Smooth muscle cell of the brain vasculature (primary cell): ENCODE measurements at regions not wholly inside any gene's neighbourhood (a gene's known extent, or its start where the extent isn't known, plus 50 kb on each side); places are given as distances from the start of the nearest gene placed in this dataset.

ENCODE experiments used
- DNase-seq: peaks from one replicate; pipeline ENCODE4 v3.0.0-alpha.2; 2012; ENCODE audit warnings: low read depth, low spot score

DNA sequence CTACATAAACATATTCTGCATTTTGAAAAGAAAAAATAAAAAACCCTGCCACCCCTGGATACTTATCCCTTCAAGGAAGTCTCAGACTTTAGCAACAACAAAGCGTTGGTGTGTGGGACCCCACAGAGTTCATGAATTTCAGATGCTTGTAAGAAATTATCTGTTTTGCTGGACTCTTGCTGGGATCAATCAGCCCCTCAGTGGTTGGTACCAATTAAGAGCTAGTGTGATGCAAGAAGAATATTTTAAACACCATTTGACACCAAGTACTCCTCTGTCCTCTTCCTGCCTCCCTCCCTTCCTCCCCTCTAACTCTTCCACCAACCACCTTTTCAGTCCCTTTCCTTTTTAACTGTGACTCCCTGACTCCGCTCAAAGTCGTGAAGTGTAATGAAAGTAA, 51.5 kb downstream of the SST start:
- no peak for DNase-seq

DNA sequence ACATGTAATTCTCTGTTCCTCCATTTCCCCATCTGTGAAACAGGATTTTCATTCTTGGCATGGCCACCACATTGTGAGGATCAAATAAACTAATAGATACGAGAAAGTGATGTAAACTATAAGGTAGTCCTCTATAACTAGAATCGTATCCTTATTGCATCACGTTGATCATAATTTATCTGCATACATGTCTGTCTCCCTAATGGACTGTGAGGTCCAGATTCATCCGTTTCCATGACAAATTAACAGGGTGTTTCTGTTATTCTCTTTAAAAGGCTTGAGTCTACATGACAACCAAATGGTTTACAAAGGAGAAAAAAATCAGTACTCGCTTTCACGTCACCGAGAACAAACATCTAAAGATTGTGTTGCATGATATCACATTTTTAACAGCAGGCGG, 53.0 kb downstream of the SST start:
- no peak for DNase-seq

DNA sequence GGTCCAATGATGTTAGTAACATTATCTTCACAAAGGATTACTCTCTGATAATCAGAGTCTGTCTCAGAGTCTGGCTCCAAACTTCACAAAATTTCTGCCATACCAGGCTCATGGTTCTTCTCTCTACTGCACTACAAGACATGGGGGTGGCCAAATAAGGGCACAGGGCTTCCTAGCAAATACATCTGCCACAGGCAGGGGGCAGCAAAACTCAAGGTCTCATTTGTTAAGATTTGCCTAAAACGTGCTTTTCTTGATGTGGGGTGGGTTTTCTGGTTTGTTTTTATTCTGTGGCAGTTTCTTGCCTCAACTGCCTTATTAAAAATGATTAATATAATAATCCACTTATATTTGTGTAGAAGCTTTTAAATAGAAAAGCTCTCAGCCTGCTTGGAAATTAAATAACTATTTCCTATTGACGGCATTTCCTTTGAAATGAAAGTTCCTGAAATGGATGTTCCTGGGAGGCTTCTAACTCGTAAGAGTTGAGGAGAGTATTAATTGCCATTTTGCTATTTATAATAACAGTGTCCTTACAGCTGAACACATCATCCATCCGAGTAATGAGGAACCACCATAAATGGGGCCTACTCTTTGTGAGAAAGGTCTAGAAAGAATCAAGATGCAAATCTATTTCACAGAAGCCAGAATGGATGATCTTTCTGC, 53.8 kb downstream of the SST start:
- DNase-seq: peak; percentile 12

DNA sequence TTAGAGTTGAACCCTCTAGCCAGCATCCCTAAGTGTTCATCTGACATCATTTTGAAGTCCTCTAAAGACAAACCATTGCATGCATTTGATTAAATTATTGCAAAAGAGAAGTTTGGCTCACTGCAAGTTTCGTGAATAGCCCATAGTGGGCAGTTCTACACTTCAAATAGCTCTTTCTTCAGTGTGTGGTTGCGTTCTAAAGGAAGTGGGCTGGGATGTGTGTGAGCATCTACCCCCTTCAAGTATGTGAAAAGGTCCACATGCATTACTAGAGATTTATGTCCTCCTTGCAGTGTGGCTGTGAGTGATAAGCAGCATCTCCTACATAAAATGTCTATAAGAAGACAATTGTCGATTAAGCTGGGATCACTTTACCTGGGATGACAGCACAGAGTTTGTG, 54.6 kb downstream of the SST start:
- no peak for DNase-seq

DNA sequence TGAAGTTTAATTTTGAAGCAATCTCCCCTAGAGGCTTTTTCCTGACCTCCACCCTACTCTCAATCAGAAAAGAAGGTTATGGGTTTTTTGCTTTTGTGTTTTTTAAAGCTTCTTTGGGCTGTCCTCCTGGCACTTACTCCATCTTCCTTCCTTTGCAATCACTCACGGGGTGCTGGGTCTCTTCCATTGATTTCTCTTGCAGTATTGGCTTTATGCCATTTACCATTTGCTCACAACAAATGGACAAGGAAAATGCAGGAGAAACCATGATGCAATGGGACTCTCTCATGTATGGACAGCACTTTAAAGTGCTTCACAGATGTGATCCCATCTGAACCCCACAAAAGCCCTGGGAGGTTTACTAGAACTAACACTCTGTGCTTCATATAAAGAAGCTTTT, 57.5 kb downstream of the SST start:
- no peak for DNase-seq

DNA sequence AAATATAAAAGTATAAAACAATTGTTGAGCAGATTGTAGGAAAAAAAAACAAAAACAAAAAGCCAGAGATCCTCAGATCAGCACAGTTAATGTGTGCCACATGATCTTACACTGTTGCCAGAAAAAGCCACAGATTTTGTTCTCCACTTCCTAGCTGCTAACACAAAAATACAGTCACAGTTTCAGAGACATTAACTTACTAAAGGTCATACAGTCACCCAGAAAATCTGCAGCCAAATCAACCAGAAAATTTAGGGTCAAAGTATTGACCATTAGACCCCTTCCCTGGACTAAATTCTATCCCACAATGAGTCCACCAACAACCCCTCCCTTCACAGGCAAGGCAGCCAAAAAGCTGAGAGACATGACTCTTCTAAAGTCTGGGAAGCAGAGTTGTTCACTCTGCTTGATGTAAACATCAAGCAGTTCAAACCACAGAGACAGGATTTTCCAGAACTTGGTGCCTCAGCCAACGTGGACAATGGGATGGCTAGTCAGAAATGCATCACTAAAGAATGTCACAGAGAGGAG, 59.1 kb downstream of the SST start:
- DNase-seq: no peak

DNA sequence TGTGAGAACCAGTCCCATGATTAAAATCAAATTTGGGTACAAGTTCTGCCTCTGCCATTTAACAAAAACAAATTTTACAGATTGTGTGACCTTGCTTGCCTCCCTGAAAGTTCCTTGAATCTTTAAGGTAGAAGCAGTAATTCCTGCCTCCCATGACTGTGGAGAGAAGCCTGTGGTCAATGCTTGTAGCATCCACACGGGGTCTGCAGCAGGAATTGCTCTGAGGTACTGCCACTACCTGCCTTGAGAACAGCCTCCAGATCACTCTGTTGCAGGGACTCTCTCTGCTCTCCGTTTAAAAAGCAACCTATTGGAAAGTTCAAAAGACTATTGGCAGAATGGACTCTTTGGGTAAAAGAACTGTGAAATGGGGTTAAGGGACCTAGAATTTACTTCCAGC, 75.9 kb downstream of the SST start:
- no peak for DNase-seq

DNA sequence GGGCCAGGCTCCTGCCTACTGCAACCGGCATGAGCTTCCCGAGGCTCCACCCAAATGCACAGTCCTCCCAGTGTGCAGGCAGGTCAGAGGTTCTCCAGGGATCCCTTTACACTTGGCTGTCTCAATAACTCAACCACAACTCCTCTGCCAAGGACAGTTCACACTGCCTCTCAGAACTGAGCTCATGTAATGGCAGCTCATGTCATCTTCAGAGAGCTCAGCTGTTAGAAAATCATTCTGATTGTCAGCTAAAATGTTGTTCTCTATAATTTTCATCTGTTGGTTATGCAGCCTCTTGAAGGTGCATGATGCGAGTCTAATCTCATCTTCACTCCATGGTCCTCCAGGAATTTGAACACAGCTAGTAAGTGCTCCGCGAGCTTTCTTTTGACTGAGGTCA, 76.7 kb downstream of the SST start:
- DNase-seq: no peak

DNA sequence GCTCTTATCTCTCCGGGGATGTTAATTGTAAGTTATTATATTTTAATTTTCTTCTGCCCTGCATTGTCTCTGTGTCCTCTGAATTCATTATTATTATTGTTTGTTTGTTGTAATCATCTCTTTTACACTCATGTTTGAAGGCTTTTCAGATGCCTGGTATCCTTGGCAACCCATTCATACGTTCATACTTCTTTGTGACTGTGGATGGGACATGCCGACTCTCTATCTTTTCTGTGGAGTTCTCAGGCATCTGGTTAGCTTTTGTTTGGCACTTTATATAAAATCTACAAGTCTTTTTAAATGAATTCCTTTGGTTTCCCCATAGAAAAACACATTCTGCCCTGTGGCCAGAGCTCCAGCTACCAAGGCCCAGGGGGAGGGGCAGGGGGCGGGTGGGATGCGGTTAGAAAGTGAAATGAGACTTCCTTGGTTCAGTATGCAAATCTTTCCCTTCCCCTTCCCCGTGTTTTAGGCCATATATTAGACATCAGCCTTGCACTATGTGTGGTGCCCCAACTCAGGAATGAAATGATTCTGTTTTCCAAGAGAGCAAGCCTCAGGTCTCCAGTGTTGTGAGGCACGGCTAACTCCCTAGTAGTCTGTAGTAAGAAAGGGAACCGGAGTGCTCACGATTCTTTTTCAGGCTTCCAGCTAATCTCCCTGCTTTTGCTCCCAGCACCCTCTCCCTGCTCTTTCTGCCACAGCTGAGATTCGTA, 79.2 kb downstream of the SST start:
- DNase-seq: no peak

DNA sequence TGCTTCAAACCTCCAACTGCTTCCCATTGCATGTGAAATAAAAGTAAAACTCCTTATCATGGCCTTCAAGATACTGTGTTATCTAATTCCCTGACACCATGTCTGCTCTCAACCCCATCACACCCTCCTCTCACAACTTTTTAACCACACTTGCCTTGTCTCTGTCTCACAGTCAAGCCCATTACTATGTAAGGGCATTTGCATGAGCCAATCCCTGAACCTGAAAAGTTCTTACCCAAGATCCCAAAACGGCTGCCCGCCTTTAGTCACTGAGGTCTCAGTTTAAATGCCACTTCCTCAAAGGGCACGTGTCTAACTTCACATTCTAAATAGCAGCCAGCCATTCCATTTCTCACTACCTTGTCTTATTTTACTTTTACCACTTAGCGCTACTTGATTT, 83.1 kb downstream of the SST start:
- DNase-seq: no peak

DNA sequence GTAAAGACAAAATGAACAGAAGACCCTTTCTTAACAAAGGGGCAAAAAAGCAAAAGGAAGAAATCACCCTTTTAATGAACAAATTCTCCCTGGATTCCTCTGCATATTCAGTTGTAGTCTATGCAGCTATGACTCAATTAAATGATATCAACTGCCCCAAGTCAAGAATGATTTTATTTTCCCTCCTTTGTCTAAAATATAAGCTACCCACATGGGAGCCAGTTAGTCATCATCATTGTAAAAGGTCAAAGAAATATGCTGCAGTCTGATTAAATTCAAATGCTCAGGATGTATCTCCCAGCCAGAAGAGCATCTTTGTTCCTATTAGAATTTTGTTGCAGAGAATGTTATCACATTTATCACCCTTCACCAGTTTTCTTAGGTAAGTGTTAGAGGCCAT, 84.0 kb downstream of the SST start:
- no peak for DNase-seq

DNA sequence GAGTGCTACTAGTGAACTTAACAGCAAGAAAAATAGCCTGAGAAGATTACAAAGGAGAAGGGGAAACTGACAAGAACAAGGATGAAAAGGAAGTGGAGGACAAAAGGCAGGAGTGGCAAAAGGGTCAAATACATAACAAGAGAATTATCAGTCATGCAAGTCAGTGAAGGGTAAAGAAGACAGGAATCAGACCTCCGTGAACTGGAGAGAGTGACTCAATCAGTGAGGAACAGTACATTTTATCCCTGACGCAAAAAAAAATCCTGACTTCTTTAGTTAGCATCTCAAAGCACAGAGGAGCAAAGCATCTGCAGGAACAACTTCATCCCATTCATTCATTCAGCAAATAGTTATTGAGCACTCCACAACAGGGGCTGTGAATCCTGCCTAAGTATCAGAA, 97.8 kb downstream of the SST start:
- no peak for DNase-seq

DNA sequence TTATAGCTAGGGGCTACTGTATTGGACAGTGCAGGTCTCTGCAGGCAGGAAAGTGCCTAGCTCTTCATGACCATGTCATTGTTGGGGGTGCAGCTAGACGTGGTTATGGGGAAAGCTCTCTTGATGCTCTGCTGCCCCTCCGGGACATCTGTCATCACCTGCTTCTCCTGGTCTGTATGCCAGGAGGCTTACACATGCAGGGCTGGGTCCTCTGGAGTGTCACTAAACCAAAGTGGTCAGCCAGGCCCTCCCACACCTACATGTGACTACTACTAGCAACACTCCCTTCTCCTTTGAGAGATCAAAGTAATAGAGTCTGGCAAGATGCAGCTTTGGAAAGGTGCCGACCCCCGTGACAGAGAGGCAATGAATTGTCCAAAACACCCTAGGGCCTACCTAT, 98.5 kb downstream of the SST start:
- no peak for DNase-seq

DNA sequence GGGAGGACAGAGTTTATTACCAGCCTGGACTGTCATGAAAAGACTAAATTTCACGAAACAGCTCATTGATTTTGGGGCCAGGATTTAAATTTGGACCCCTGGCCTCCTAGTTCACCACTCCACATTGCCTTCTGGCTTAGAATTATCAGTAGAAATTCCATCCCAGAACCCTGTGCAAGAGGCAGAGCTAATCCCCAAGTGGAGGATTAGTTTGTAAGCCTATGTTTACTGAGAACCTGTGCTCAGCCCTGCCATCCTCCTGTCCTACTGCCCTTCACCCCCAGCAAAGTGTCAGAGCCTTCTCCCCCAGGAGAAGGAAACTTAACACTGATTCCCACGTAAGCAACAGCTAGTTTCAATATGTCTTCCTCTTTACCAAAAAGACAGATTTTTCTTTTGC, 99.4 kb downstream of the SST start:
- no peak for DNase-seq

DNA sequence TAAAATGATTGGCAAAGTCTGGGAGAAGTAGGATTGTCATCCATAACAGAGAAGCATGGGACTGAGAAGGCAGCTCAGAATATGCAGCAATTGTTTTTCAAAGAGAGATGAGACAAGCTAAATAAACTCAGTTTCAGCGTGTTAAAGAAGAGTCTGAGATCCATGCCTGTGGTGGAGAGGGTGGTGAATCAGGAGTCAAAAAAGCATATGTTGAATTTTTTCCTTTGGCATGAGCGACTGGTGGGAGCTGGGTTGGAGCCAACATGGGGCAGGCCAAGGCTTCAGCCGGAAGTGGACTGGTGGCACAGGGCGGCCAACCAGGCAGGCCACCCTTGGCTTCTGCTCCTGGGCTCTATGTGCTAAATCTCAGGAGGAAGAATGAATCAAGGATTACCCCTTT, 102.0 kb downstream of the SST start:
- DNase-seq: no peak

DNA sequence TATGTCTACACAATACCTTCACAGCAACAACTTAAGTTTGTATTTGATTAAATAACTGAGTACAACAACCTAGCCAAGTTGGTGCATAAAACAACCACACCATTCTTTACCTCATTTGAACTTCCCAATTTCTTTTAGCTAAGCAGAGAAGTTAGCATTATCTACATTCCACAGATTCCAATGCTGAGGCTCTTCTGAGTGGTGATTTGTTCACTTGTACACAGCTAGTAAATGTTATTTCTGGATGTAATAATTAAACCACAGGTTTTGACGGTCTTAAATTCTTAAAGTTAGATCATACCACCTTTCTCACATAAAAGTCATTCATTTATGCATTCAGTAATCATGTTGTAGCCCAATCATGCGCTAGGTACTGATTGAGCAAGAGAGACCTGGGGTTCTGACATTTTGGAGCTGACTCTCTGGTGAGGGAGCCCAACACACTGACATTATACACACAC, 102.5 kb downstream of the SST start:
- no peak for DNase-seq

DNA sequence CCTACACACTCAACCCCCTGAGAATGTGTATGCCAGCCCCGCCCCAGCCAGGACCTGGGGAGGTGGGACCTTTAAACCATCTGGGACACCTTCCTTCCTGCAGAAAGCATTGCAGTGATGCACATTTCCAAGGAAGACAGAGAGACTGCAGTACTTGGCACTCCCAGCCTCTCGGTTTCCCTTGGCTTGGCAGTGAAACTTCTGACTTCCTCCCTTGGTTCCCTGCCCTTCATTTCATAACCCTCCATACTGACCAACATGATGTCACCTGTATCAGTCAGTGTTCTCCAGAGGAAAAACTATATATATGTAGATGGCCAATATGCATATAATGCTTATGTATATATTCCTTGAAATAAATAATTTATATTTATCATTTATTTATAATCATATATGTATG, 103.2 kb downstream of the SST start:
- no peak for DNase-seq

DNA sequence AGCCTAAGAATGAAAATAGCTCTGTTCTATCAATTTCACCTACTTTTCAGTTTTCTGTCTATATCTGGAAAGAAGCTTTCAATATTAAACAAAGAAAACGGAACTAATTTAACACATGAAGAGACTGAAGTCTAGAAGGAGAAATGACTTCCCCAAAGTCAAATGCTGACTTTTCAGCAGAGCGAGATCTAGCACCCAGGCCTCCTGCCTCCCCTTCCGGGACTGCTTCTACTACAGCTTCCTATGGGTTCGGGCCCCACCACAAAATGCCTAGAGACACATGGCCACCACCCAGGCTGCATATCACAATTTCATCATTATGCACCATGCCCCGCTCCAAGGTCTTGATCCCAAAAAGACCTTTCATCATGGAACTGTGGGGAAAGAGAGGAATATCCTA, 104.5 kb downstream of the SST start:
- no peak for DNase-seq

DNA sequence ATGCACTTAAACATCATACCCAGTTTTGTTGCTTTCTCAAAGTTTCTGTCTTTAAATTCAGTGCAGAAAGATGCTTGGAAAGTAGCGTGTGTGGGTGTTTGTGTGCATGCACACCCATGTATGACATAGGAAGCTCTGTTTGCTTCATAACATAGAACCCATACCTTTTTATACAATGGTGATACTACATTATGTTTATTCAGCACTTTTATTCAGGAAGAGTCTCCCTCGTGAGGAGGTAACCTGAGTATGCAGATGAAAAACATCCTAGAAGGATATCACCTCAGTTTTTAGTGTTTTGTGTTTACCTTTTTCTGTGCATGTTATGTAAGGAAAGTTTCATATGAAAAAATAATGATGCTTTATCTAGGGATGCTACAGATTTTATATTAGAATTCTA, 111.2 kb downstream of the SST start:
- DNase-seq: no peak

DNA sequence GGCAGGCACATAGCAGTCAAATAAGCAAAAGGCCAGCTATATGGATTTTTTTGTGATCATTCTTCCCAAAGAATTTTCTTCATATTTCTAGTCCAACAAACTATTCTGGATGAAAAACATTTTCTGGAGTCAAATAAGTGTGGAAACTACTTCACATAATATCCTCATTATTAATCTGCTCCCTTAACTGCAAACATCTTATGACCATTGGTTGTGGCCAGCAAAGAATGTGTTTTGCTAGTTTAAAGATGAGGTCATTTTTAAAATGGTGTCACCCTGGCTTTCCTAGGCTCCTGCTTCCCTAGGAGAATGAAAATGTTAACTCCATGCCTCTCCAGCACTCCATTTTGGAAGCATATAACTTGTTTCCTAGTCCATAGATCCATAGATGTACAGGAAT, 118.8 kb downstream of the SST start:
- DNase-seq: no peak

DNA sequence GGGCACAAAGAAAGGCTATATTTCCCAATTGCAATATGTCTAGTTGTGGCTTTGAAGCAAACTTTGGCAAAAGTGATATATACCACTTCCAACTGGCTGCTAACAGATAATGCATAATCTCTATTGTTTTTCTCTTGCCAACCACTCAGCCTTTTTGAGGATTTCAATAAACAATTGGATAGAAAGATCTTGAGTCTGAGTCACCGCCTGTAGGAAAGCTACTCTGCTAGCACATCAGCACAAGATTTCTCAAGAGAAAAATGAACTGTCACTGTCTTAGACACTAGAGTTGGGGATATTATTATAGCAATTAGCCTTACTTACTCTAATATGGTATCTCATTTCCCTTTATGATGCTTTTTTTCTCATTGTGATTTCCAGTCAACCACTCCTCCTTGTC, 119.7 kb downstream of the SST start:
- DNase-seq: no peak

DNA sequence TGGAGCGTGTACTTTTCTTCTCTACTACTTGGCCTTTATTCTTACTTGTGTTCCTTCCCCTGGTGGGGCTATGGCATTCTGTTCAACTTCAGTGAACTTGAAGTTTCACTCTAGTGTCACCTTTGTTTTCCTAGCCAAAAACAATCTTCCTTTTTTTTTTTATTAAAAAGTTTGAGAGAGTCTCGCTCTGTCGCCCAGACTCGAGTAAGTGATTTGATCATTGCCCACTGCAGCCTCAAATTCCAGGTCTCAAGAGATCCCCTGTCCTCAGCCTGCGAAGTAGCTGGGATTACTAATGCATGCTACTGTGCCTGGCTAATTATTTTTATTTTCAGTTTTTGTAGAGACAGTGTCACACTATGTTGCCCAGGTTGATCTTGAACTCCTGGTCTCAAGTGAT, 124.8 kb downstream of the SST start:
- DNase-seq: no peak

DNA sequence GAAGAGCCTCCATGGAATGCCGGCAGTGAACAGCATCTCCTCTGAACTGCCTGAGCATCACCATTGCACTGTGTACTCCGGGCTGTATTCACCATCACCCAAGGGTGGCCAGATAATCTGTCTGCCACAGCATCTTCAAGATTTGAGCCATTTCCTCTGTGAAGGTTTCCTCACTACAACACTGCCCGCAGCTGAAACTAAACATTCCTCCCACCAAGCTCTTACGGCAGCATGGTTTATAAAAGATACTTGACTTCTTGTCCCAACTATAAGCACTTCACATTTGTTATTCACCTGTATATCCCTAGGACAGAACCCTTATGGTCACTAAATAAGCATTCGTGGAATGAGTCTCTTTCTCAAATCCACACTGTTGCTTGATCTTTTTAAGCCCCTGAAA, 125.9 kb downstream of the SST start:
- no peak for DNase-seq
